GM12873 (cell line): ENCODE measurements at regions not wholly inside any gene's neighbourhood (a gene's known extent, or its start where the extent isn't known, plus 50 kb on each side); places are given as distances from the start of the nearest gene placed in this dataset.

Experiments
- CTCF ChIP-seq: IDR thresholded peaks from 2 replicates; pipeline ENCODE4 v1.5.1; 2012; ENCODE audit warnings: low read depth, mild to moderate bottlenecking, moderate library complexity, low read length, control low read depth; ENCODE audit not compliant: insufficient read depth; ENCODE audit errors: missing control alignments

- no peak for TF ChIP-seq CTCF
Observed at GRCh38 chr15:95119041-95119610, 887.8 kb downstream of the MCTP2 start.

GRCh38 chr15:95120595-95120994 is 889.2 kb downstream of the MCTP2 start:
- no peak for TF ChIP-seq CTCF

GRCh38 chr15:95121191-95121590 is 889.8 kb downstream of the MCTP2 start:
- no peak for TF ChIP-seq CTCF

GRCh38 chr15:95125803-95126202 is 894.4 kb downstream of the MCTP2 start:
- no peak for TF ChIP-seq CTCF

- TF ChIP-seq CTCF, result no peak
Observed at GRCh38 chr15:95127356-95127755, 896.0 kb downstream of the MCTP2 start.

- TF ChIP-seq CTCF, result no peak
Observed at GRCh38 chr15:95129574-95129973, 898.2 kb downstream of the MCTP2 start.

- TF ChIP-seq CTCF, result no peak
Observed at GRCh38 chr15:95131131-95131556, 899.8 kb downstream of the MCTP2 start.

GRCh38 chr15:95132774-95133173 is 901.4 kb downstream of the MCTP2 start:
- no peak for TF ChIP-seq CTCF
